B cell (primary cell): ENCODE measurements at regions not wholly inside any gene's neighbourhood (a gene's known extent, or its start where the extent isn't known, plus 50 kb on each side); places are given as distances from the start of the nearest gene placed in this dataset.

ENCODE experiments used
- ATAC-seq: fragments of 200-7000 bp; cut with Tn5 transposase; one replicate; pipeline ENCODE4 v1.10.0; 2021; ENCODE audit warnings: low read depth, mild to moderate bottlenecking, moderate number of reproducible peaks, moderate library complexity
- CTCF ChIA-PET: fragments of 350-600 bp; sonication (Branson Sonifier 250); formaldehyde crosslinking; loops from one replicate; lab custom pipeline; 2021; ENCODE audit warnings: antibody characterized with exemption, inconsistent platforms; lab: Charles Lee
- POLR2A ChIA-PET: fragments of 350-600 bp; sonication (Branson Sonifier 250); formaldehyde crosslinking; loops from one replicate; lab custom pipeline; 2021; ENCODE audit warnings: antibody characterized with exemption; lab: Charles Lee
- DNase-seq: peaks from one replicate; pipeline ENCODE4 v3.0.0; 2013
- H2AFZ ChIP-seq: 2 replicates; pipeline ENCODE4 v1.6.1; 2012; ENCODE audit warnings: mild to moderate bottlenecking, low read depth, low read length; ENCODE audit not compliant: insufficient read depth, poor library complexity, severe bottlenecking
- H3K27ac ChIP-seq, 2 donors: 1 replicate in 1 of 2; 2 replicates in 1 of 2; pipeline ENCODE4 v1.5.1; 2012 to 2013; ENCODE audit warnings: low read length in 2 of 2, mild to moderate bottlenecking in 2 of 2, moderate library complexity in 1 of 2
- H3K27me3 ChIP-seq, 4 experiments: fragments of 200-600 bp in 1 of 4; sonication (generic) in 1 of 4; replicated peaks in 1 of 4; 1 replicate in 2 of 4; 2 replicates in 2 of 4; pipeline versions ENCODE4 v1.6.1 to v1.7.0; 2013 to 2016; ENCODE audit warnings: low read length in 3 of 4, mild to moderate bottlenecking in 2 of 4, mixed read lengths in 1 of 4, moderate library complexity in 1 of 4; ENCODE audit not compliant: insufficient read depth in 4 of 4, control insufficient read depth in 3 of 4; ENCODE audit errors: control extremely low read depth in 1 of 4
- H3K36me3 ChIP-seq, 2 experiments: replicated peaks in 1 of 2; 1 replicate in 1 of 2; 2 replicates in 1 of 2; pipeline versions ENCODE4 v1.6.1 to v1.7.1; 2013; ENCODE audit warnings: low read length in 1 of 2; ENCODE audit not compliant: insufficient read depth in 2 of 2, control insufficient read depth in 1 of 2; ENCODE audit errors: control extremely low read depth in 1 of 2, extremely low read depth in 1 of 2
- H3K4me1 ChIP-seq, 2 donors: fragments of 200-600 bp in 1 of 2; sonication (generic) in 1 of 2; 1 replicate in 1 of 2; 2 replicates in 1 of 2; pipeline versions ENCODE4 v1.5.1 to v1.6.1; 2013 to 2017; ENCODE audit warnings: low read length in 2 of 2; ENCODE audit not compliant: control insufficient read depth in 2 of 2, insufficient read depth in 2 of 2
- H3K4me2 ChIP-seq: replicated peaks from 2 replicates; pipeline ENCODE3; 2012; ENCODE audit warnings: mild to moderate bottlenecking, low read depth, low read length; ENCODE audit not compliant: poor library complexity, severe bottlenecking
- H3K4me3 ChIP-seq, 5 experiments: fragments of 200-600 bp in 1 of 5; sonication (generic) in 1 of 5; 1 replicate in 3 of 5; 2 replicates in 2 of 5; pipeline versions ENCODE4 v1.5.1 to v1.7.0; 2011 to 2016; ENCODE audit warnings: low read length in 4 of 5, mild to moderate bottlenecking in 4 of 5, low read depth in 2 of 5, control low read depth in 1 of 5, moderate library complexity in 1 of 5; ENCODE audit not compliant: insufficient read depth in 1 of 5; ENCODE audit errors: control extremely low read depth in 1 of 5, extremely low read depth in 1 of 5
- H3K79me2 ChIP-seq: fragments of 200-600 bp; sonication (generic); one replicate; pipeline ENCODE4 v1.6.0; 2016; ENCODE audit warnings: low read length; ENCODE audit not compliant: control insufficient read depth, insufficient read depth
- H3K9ac ChIP-seq: fragments of 200-600 bp; sonication (generic); 2 replicates; pipeline ENCODE4 v1.6.1; 2017; ENCODE audit warnings: mild to moderate bottlenecking, low read length, moderate library complexity
- H3K9me3 ChIP-seq, 3 donors: one replicate each; pipeline versions ENCODE4 v1.6.1 to v1.7.1; 2013; ENCODE audit warnings: low read length in 2 of 3; ENCODE audit not compliant: control insufficient read depth in 2 of 3, insufficient read depth in 1 of 3; ENCODE audit errors: control extremely low read depth in 1 of 3
- H4K20me1 ChIP-seq: 2 replicates; pipeline ENCODE4 v1.6.0; 2012; ENCODE audit warnings: mild to moderate bottlenecking, low read length; ENCODE audit not compliant: insufficient read depth, control insufficient read depth, poor library complexity, severe bottlenecking
- H3K27ac Mint-ChIP-seq: one replicate; pipeline ENCODE4 v1.8.0; 2021; ENCODE audit warnings: mixed read lengths
- H3K27me3 Mint-ChIP-seq: one replicate; pipeline ENCODE4 v1.8.0; 2021; ENCODE audit warnings: mixed read lengths
- H3K4me1 Mint-ChIP-seq: one replicate; pipeline ENCODE4 v1.8.0; 2021; ENCODE audit warnings: mixed read lengths
- H3K4me3 Mint-ChIP-seq: one replicate; pipeline ENCODE4 v1.8.0; 2021; ENCODE audit warnings: mixed read lengths
- H3K9me3 Mint-ChIP-seq: one replicate; pipeline ENCODE4 v1.8.0; 2022; ENCODE audit warnings: mixed read lengths; ENCODE audit not compliant: insufficient read depth
- CTCF ChIP-seq: fragments of 200-600 bp; IDR thresholded peaks from one replicate; pipeline ENCODE4 v1.8.0; 2022; ENCODE audit warnings: antibody characterized with exemption, mild to moderate bottlenecking
- EZH2 ChIP-seq: IDR thresholded peaks from 2 replicates; pipeline ENCODE4 v1.6.1; 2012; ENCODE audit warnings: borderline replicate concordance, low read depth, mild to moderate bottlenecking, moderate library complexity, low read length; ENCODE audit not compliant: insufficient read depth, poor library complexity, severe bottlenecking
- WGBS: methylation state at CpG from one replicate; pipeline ENCODE4 v1.1.5; 2013; ENCODE audit warnings: missing lambda C conversion rate; ENCODE audit not compliant: insufficient coverage; 5-methylcytosine and 5-hydroxymethylcytosine counted together
- intact Hi-C: fragments of 100-400 bp; cut with micrococcal nuclease; formaldehyde crosslinking; loops from one replicate; pipeline ENCODE4 v1.10.0; 2022

GRCh38 chr3:165669504-165669903 is 167.7 kb downstream of the BCHE start:
- Mint-ChIP-seq H3K27me3 (no peaks in the 10 kb centered on the region), H3K4me3 (no peak overlapping the region), H3K9me3 (peaks cover 9% of the 10 kb centered on the region), H3K27ac (no peak overlapping the region), H3K4me1 (no peaks in the 10 kb centered on the region)
- no peaks in the 10 kb centered on the region for H3K36me3 ChIP-seq
- DNase-seq (no peak), ATAC-seq (no peak)
- intact Hi-C loops: no loop called here
- no peaks in the 10 kb centered on the region for H4K20me1 ChIP-seq
- no peaks in the 10 kb centered on the region for H3K27me3 ChIP-seq
- H3K9me3 ChIP-seq: peaks cover 0 to 2% (median 0%) of the 10 kb centered on the region in 3 donors
- no peak overlapping the region for H3K27ac ChIP-seq
- TF ChIP-seq EZH2 (no peak), CTCF (no peak)
- no peak overlapping the region for H3K4me2 ChIP-seq
- no peaks in the 10 kb centered on the region for H3K4me1 ChIP-seq
- POLR2A ChIA-PET: no interaction called here
- H3K4me3 ChIP-seq: no peak overlapping the region
- H3K79me2 ChIP-seq: no peaks in the 10 kb centered on the region
- H3K9ac ChIP-seq: no peak overlapping the region
- no peak overlapping the region for H2AFZ ChIP-seq
- CTCF ChIA-PET: no interaction called here

GRCh38 chr3:165667676-165668075 is 169.5 kb downstream of the BCHE start:
- intact Hi-C loops: no loop called here

More at GRCh38 chr3:165667676-165668075, 169.5 kb downstream of the BCHE start:
- TF ChIP-seq CTCF (no peak), EZH2 (no peak)
- DNase-seq (no peak), ATAC-seq (no peak)
- Histone ChIP-seq H4K20me1 (no peaks in the 10 kb centered on the region), H3K27me3 (no peaks in the 10 kb centered on the region), H3K9ac (no peak overlapping the region), H3K9me3 (peaks cover 0 to 2% (median 0%) of the 10 kb centered on the region in 3 donors), H3K36me3 (no peaks in the 10 kb centered on the region), H3K27ac (no peak overlapping the region), H2AFZ (no peak overlapping the region), H3K79me2 (no peaks in the 10 kb centered on the region), H3K4me3 (no peak overlapping the region), H3K4me1 (no peaks in the 10 kb centered on the region), H3K4me2 (no peak overlapping the region)
- Mint-ChIP-seq H3K9me3 (peaks cover 9% of the 10 kb centered on the region), H3K27ac (no peak overlapping the region), H3K27me3 (no peaks in the 10 kb centered on the region), H3K4me1 (no peaks in the 10 kb centered on the region), H3K4me3 (no peak overlapping the region)
- no CpG with 5 or more reads among the region's 2 CpGs for WGBS
- ChIA-PET CTCF (no interaction called here), POLR2A (no interaction called here)
